ENCODE measurements at regions not wholly inside any gene's neighbourhood (a gene's known extent, or its start where the extent isn't known, plus 50 kb on each side); places are given as distances from the start of the nearest gene placed in this dataset.

GRCh38 chr13:68745502-68745901, 1362.1 kb upstream of the ATXN8OS start:
- TF ChIP-seq TCF7L2 (IDR thresholded peaks at IDR 0.05; ENCODE audit: low read depth, low read length) = peak; percentile 82
- no peak for TF ChIP-seq SIN3A (IDR thresholded peaks at IDR 0.05; ENCODE audit: borderline replicate concordance, insufficient read depth, low read depth, low read length)
- peak; percentile 34; the same call in 1 of the 2 replicates for TF ChIP-seq POLR2AphosphoS5 (IDR thresholded peaks at IDR 0.05; ENCODE audit: low read depth, low read length)
- no peak for DNase-seq (ENCODE audit: low read depth, low spot score)
- intact Hi-C loops (cut with micrococcal nuclease; ENCODE audit: unreplicated experiment) (no loop called here), in situ Hi-C loops (cut with HindIII; ENCODE audit: low pct_unique_long_range_greater_than_20kb, low sequenced_read_pairs) (no loop called here)
- CTCF ChIA-PET = no interaction called here
- Histone ChIP-seq H3K36me3 (ENCODE audit: control insufficient read depth, insufficient read depth, low read length) (no peaks in the 10 kb centered on the region), H3K27me3 (ENCODE audit: control insufficient read depth, insufficient read depth, low read length) (no peaks in the 10 kb centered on the region), H3K9me3 (ENCODE audit: control insufficient read depth, insufficient read depth, low read depth, low read length) (no peaks in the 10 kb centered on the region), H3K4me1 (ENCODE audit: control insufficient read depth, insufficient read depth, low read length) (peaks cover 4% of the 10 kb centered on the region; the same call in 1 of the 2 replicates), H3K27ac (ENCODE audit: low read length) (peak overlapping the region; percentile 75; the same call in 1 of the 2 replicates), H3K4me3 (ENCODE audit: low read depth in 2 of 2, low read length in 2 of 2) (no peak overlapping the region)
- ATAC-seq = peak; percentile 62; the same call in 1 of the 2 replicates
- POLR2A ChIA-PET = no interaction called here
- BruUV-seq (replicated peaks) = no TSS peak

- ChIA-PET POLR2A (no interaction called here), CTCF (interaction anchor here (0.6 kb wide), 1 partner anchor 11 kb away, joined by 3 read pairs; no protein-coding TSS in a partner anchor)
- BruUV-seq (replicated peaks) = no TSS peak
- Histone ChIP-seq H3K4me3 (ENCODE audit: low read depth in 2 of 2, low read length in 2 of 2) (no peak overlapping the region), H3K4me1 (ENCODE audit: control insufficient read depth, insufficient read depth, low read length) (no peaks in the 10 kb centered on the region), H3K36me3 (ENCODE audit: control insufficient read depth, insufficient read depth, low read length) (no peaks in the 10 kb centered on the region), H3K27ac (ENCODE audit: low read length) (no peak overlapping the region; the same call in 1 of the 2 replicates), H3K27me3 (ENCODE audit: control insufficient read depth, insufficient read depth, low read length) (no peaks in the 10 kb centered on the region), H3K9me3 (ENCODE audit: control insufficient read depth, insufficient read depth, low read depth, low read length) (no peaks in the 10 kb centered on the region)
- intact Hi-C loops (cut with micrococcal nuclease; ENCODE audit: unreplicated experiment) = no loop called here
- TF ChIP-seq TCF7L2 (IDR thresholded peaks at IDR 0.05; ENCODE audit: low read depth, low read length) (no peak), CTCF (IDR thresholded peaks at IDR 0.05) (no peak), REST (IDR thresholded peaks at IDR 0.05; ENCODE audit: insufficient read depth in 1 of 2, low read depth in 2 of 2, low read length in 1 of 2) (no peak), SIN3A (IDR thresholded peaks at IDR 0.05; ENCODE audit: borderline replicate concordance, insufficient read depth, low read depth, low read length) (no peak), POLR2AphosphoS5 (IDR thresholded peaks at IDR 0.05; ENCODE audit: low read depth, low read length) (no peak)
- in situ Hi-C loops (cut with HindIII; ENCODE audit: low pct_unique_long_range_greater_than_20kb, low sequenced_read_pairs) = no loop called here
- ATAC-seq = no peak
- no peak for DNase-seq (ENCODE audit: low read depth, low spot score)
These were observed 1370.7 kb upstream of the ATXN8OS start for GRCh38 chr13:68736961-68737360.

- TF ChIP-seq TCF7L2 (IDR thresholded peaks at IDR 0.05; ENCODE audit: low read depth, low read length) (no peak), POLR2AphosphoS5 (IDR thresholded peaks at IDR 0.05; ENCODE audit: low read depth, low read length) (no peak), REST (IDR thresholded peaks at IDR 0.05; ENCODE audit: insufficient read depth in 1 of 2, low read depth in 2 of 2, low read length in 1 of 2) (no peak), CTCF (IDR thresholded peaks at IDR 0.05) (no peak), SIN3A (IDR thresholded peaks at IDR 0.05; ENCODE audit: borderline replicate concordance, insufficient read depth, low read depth, low read length) (no peak)
- intact Hi-C loops (cut with micrococcal nuclease; ENCODE audit: unreplicated experiment) (no loop called here), in situ Hi-C loops (cut with HindIII; ENCODE audit: low pct_unique_long_range_greater_than_20kb, low sequenced_read_pairs) (no loop called here)
- no peaks in the 10 kb centered on the region for H3K27me3 ChIP-seq (ENCODE audit: control insufficient read depth, insufficient read depth, low read length)
- ChIA-PET POLR2A (no interaction called here), CTCF (no interaction called here)
- no peaks in the 10 kb centered on the region for H3K9me3 ChIP-seq (ENCODE audit: control insufficient read depth, insufficient read depth, low read depth, low read length)
- BruUV-seq (replicated peaks) = no TSS peak
- DNase-seq (ENCODE audit: low read depth, low spot score) (no peak), ATAC-seq (no peak)
- H3K4me3 ChIP-seq (ENCODE audit: low read depth in 2 of 2, low read length in 2 of 2) = no peak overlapping the region
- no peaks in the 10 kb centered on the region for H3K4me1 ChIP-seq (ENCODE audit: control insufficient read depth, insufficient read depth, low read length)
- H3K36me3 ChIP-seq (ENCODE audit: control insufficient read depth, insufficient read depth, low read length) = no peaks in the 10 kb centered on the region
- no peak overlapping the region for H3K27ac ChIP-seq (ENCODE audit: low read length)
These were observed 1379.8 kb upstream of the ATXN8OS start for GRCh38 chr13:68727798-68728197.
